NCI-H345 treated with DMSO at 0.1 percent for 48 hours (cell line): ENCODE measurements at regions not wholly inside any gene's neighbourhood (a gene's known extent, or its start where the extent isn't known, plus 50 kb on each side); places are given as distances from the start of the nearest gene placed in this dataset.
"Not testable (repeated sequence)": the region's sequence is repeated elsewhere in the genome, so short reads cannot be mapped to it uniquely, and the experiment has no call there.

Source experiments
- DNase-seq: peaks from one replicate; lab custom pipeline; 2025; ENCODE audit not compliant: unreplicated experiment; lab: John Stamatoyannopoulos, UW

DNA sequence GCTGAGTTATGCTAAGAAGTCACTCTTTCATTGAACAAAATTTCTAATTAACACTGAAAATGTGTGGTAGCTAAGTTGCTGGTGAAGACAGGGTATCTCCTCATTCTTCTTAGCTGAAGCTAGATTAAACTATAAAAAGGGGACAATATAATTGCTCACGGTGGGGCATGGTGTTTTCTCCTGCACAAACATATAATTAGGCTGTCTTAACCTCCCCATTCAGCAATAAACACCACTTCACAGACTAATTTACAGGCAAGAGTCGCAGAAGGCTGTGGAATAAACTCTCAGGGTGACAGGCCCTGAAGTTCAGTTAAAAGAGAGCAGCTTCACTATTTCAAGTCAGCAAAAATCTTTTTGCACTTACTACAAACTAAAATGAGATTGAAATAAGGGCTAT, 338.9 kb upstream of the NT5E start:
- no peak for DNase-seq

GRCh38 chr6:85107701-85108100, 342.2 kb upstream of the NT5E start:
- no peak for DNase-seq

GRCh38 chr6:85096976-85097375, 332.6 kb upstream of the TBX18 start:
- DNase-seq = no peak

- DNase-seq = no peak
These were observed 327.8 kb upstream of the TBX18 start for GRCh38 chr6:85092226-85092625.

DNA sequence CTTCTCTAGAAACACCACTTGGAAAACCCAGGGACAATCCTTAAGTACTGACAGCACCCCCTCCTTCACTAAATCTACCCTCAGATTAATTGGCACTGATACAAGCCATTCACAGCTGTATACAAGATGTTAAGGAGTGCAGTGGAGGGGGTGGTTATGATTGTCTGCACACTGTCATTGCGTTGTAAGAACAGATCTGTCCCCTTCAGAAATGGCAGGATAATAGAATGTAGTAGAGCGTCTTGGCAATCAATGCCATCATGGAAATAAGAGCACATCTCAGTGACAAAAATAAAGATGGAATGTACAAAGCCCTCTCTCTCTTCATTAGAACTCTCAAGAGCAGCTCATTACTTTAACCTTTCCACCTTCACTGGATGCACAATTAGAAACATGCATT, 324.9 kb upstream of the TBX18 start:
- no peak for DNase-seq

DNA sequence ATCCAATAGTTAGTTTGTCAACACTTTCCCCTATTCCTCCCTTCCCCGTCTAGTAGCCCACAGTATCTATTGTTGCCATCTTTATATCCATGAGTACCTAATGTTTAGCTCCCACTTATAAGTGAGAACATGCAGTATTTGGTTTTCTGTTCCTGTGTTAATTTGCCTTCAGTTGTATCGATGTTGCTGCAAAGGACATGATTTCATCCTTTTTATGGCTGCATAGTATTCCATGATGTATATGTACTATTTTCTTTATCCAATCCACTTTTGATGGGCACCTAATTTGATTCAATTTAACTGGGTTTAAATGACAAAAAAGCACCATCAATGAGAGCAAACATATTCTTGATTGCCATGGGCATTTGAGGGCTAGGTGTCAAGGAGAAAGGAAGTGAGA, 321.5 kb upstream of the TBX18 start:
- no peak for DNase-seq

DNA sequence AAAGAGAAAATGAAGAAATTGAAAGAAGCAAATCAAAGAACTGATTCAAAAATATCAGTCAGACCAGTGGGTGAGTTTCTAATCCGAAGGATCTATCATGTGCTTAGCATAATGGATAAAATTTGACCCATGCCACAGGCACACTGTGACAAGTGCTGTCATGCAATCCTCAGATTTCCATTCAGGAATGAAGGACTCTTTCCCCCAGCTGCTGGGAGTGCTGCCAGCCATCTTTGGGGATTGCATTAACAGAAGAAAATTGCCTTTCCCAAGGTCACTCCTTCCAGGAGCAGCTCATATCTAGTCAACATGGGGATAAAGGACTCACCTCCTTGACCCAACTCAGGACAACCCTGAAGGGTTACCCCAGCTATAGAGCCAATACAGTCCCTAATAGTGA, 316.7 kb upstream of the TBX18 start:
- no peak for DNase-seq

GRCh38 chr6:85079761-85080160, 315.4 kb upstream of the TBX18 start:
- no peak for DNase-seq

GRCh38 chr6:85078058-85078457, 313.7 kb upstream of the TBX18 start:
- no peak for DNase-seq

DNA sequence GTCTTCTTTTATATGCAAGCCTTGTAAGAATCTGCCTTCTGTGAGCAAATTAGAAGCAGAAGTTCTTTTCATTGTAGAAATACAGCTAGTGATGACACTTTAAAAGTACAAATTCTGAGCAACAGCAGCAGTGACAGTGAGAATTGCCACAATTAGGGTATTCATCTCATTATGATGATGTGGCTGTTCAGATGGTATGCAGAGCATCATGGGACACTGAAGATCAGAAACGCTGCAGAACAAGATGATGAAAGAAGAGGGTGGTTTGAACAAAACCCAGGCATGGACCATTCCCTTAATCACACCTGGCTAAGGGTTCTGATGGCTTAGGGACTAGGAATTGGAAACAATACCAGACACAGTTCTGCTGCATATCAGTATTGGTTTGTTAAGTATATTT, 312.7 kb upstream of the TBX18 start:
- no peak for DNase-seq

- not testable (repeated sequence) for DNase-seq
These were observed 307.4 kb upstream of the TBX18 start for GRCh38 chr6:85071845-85072244.

DNA sequence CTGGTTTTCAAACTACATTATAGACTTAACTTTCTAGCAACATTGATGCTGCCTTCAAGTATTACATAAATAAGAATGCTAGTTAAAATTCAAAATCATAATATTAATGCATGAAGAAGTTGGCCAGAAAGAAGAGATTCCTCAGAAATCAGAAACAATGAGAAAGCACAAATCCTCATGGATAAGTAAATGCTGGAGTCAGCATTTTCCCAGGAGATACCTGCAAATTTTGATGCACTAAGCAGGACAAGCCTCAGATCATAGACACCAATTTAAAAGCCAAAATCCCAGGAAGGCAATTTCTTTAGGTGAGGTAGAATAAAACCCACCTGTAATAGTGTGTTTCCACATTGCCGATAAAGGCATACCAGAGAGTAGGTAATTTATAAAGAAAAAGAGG, 305.2 kb upstream of the TBX18 start:
- no peak for DNase-seq

- no peak for DNase-seq
These were observed 303.8 kb upstream of the TBX18 start for GRCh38 chr6:85068221-85068620.

GRCh38 chr6:85066266-85066665, 301.9 kb upstream of the TBX18 start:
- no peak for DNase-seq

DNA sequence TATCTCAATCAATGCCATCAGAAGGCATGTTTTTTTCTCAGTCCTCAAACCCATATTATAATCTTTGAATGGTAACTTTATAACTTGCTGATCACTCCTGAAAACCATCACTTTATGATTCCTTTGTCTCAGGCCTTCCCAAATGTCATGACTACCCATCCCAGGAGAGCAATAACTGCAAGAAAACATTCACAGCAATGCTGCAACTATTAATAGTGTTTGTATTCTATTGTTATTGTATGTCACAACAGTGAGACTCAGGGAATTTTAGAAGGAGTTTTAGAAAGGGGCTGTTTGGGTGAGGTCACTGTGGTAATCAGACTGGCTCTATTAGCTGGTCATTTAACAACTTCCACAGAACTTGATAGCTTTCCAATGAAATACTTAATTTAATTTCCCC, 301.4 kb upstream of the TBX18 start:
- DNase-seq = no peak

DNA sequence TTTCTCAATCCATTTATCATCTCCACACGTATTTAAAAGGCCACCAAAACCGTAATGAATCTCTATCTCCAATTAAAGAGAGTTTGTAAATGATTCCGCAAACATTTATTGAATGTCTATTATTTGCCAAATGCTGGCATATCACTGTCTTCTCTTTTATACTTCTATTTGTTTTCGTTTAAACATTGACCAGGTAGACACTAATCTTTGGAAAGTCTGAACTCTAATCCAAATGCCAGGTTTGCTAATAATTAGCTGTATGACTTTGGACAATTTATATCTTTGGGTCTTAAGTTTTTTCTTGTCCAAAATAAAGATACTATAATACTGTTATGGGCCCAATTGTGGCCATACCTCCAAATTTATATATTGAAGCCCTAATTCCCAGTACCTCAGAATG, 299.2 kb upstream of the TBX18 start:
- no peak for DNase-seq

GRCh38 chr6:85062884-85063283, 298.5 kb upstream of the TBX18 start:
- no peak for DNase-seq

- DNase-seq = no peak
These were observed 294.4 kb upstream of the TBX18 start for GRCh38 chr6:85058806-85059205.

- no peak for DNase-seq
These were observed 285.8 kb upstream of the TBX18 start for GRCh38 chr6:85050149-85050548.

DNA sequence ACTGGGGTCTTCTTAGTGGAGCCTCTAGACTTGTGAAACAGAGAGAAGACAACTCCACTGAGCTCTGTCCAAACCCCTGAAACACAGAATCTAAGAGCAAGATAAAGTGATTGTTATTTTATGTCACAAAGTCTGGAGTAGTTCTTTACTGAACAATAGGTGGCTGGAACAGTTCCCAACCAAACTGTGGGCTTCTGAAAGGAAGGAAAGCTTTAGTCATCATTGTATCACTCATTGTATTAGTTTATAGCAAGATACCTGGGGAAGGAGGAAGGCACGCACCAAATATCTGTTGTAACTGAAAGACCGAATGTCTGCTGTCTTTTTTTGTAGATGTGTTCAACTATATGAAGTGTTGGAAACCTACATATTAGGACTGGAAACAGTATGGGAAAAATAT, 284.9 kb upstream of the TBX18 start:
- no peak for DNase-seq

DNA sequence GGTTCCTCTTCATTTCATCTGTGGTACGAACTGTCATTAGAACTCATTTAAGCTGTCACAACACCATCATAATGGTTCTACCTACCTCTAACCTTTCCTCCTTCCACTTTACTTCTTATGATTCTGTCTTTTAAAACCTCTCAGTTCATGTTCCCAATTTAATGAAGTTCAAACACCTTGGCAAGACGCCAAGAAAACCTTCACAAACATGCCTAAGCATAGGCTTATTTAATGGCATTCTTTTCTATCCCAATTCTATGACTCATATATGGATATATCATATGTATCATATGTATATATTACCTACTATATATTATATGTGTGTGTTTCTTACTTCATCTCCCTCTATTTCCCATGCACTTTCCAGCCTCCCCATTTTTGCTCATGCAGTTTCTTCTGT, 283.4 kb upstream of the TBX18 start:
- DNase-seq = no peak

- not testable (repeated sequence) for DNase-seq
These were observed 281.4 kb upstream of the TBX18 start for GRCh38 chr6:85045767-85046166.

- no peak for DNase-seq
These were observed 280.0 kb upstream of the TBX18 start for GRCh38 chr6:85044361-85044760.

- no peak for DNase-seq
These were observed 277.0 kb upstream of the TBX18 start for GRCh38 chr6:85041376-85041775.
